ENCODE measurements at regions not wholly inside any gene's neighbourhood (a gene's known extent, or its start where the extent isn't known, plus 50 kb on each side); places are given as distances from the start of the nearest gene placed in this dataset.
A peak's percentile ranks its signal among the peaks of the same experiment; 100 is the strongest.

DNA sequence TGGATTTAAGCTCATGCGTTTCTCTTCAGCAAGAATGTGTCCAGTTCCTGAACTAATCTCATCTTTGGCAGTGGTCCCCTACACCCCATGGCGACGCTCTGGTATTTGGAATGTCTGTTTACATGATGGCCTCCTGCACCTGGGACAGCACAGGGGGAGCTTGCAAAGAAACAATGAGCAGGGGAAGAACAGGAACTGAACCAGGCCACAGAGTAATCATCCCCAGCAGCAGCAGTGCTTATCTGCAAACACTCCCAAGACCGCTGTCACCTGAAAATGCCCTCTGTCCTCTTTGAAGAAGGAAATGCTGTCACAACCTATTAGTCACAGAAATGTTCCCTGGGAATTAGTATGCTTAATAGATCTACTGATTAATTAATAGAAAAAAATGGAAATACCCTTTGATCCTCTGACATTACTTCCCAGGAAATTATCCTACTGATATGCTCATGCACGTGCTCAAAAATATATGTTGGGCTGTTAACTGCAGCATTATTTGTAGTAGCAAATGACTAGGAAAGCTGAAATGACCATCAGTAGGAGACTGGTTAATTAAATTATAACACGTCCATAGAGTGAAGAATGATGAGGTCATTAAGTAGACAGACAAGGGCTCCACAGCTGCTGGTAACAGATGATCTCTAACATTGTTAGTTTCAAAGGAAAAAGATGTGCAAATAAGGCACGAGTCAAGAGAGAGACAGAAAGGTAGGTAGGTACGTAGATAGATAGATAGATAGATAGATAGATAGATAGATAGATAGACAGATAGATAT, 279.3 kb upstream of the FLRT2 start:
- Histone ChIP-seq H3K27me3 (ENCODE audit: insufficient read depth) (no peaks in the 10 kb centered on the region), H3K27ac (ENCODE audit: low read depth) (peak overlapping the region; percentile 11; the same call in 1 of the 2 replicates), H3F3A (replicated peaks; ENCODE audit: low read depth) (no peaks in the 10 kb centered on the region), H2AFZ (no peak overlapping the region), H3K4me1 (ENCODE audit: insufficient read depth) (peaks cover 11% of the 10 kb centered on the region; the same call in 1 of the 2 replicates), H4K20me1 (replicated peaks; ENCODE audit: insufficient read depth) (no peaks in the 10 kb centered on the region), H3K9me2 (ENCODE audit: insufficient read depth) (0 out of 2 replicates have a peak, but pooled peaks cover 6% of the 10 kb centered on the region), H3K4me2 (peak overlapping the region; percentile 27; the same call in 1 of the 2 replicates), H3K36me3 (ENCODE audit: insufficient read depth) (no peaks in the 10 kb centered on the region), H3K79me2 (replicated peaks; ENCODE audit: insufficient read depth) (no peaks in the 10 kb centered on the region), H3K4me3 (no peak overlapping the region)
- Mint-ChIP-seq H3K27me3 (ENCODE audit: insufficient read depth, low read depth, poor library complexity) (peaks cover 3% of the 10 kb centered on the region), H3K9me3 (no peaks in the 10 kb centered on the region; the same call in 2 of the 3 replicates), H3K4me3 (peak overlapping the region; percentile 16; the same call in 1 of the 3 replicates), H3K27ac (peak overlapping the region; percentile 6; the same call in 1 of the 2 replicates), H3K4me1 (peaks cover 29% of the 10 kb centered on the region), H3K36me3 (ENCODE audit: low read depth) (no peaks in the 10 kb centered on the region)
- TF ChIP-seq CTCF (conservative IDR thresholded peaks at IDR 0.05; ENCODE audit: low read depth in 2 of 2) (no peak), POLR2AphosphoS5 (IDR thresholded peaks at IDR 0.05; ENCODE audit: low read depth) (no peak), REST (IDR thresholded peaks at IDR 0.05; ENCODE audit: unreplicated experiment) (no peak), ZNF462 (CRISPR knock-in tag; IDR thresholded peaks at IDR 0.05) (peak; percentile 89; the same call in 1 of the 2 replicates)
- peak; percentile 64 for DNase-seq (ENCODE audit: low spot score)
- peak; percentile 97 for ATAC-seq

All from GM23338 (cell line).